Osteoblast (primary cell): ENCODE measurements at regions not wholly inside any gene's neighbourhood (a gene's known extent, or its start where the extent isn't known, plus 50 kb on each side); places are given as distances from the start of the nearest gene placed in this dataset.

Experiments
- DNase-seq: peaks from one replicate; pipeline ENCODE4 v3.0.0; 2011; ENCODE audit warnings: low spot score, mixed read lengths; ENCODE audit not compliant: insufficient read length; ENCODE audit errors: missing footprints
- H2AFZ ChIP-seq: 2 replicates; pipeline ENCODE4 v1.6.0; 2011; ENCODE audit warnings: mild to moderate bottlenecking, low read length
- H3K27ac ChIP-seq: 2 replicates; pipeline ENCODE4 v1.5.1; 2011; ENCODE audit warnings: mild to moderate bottlenecking, low read depth, low read length, moderate library complexity
- H3K27me3 ChIP-seq: 2 replicates; pipeline ENCODE4 v1.6.0; 2012; ENCODE audit warnings: mild to moderate bottlenecking, control low read depth, inconsistent platforms, low read length, moderate library complexity; ENCODE audit not compliant: insufficient read depth
- H3K36me3 ChIP-seq: 2 replicates; pipeline ENCODE4 v1.5.1; 2011; ENCODE audit warnings: mild to moderate bottlenecking, low read length, control low read depth, moderate library complexity; ENCODE audit not compliant: insufficient read depth
- H3K4me1 ChIP-seq: 2 replicates; pipeline ENCODE4 v1.5.1; 2011; ENCODE audit warnings: mild to moderate bottlenecking, low read length, control low read depth, moderate library complexity; ENCODE audit not compliant: insufficient read depth
- H3K4me2 ChIP-seq: 2 replicates; pipeline ENCODE4 v1.6.0; 2011; ENCODE audit warnings: mild to moderate bottlenecking, low read length; ENCODE audit not compliant: insufficient read depth
- H3K4me3 ChIP-seq: fragments of 200-600 bp; sonication (generic); 3 replicates; pipeline ENCODE4 v1.5.1; 2012; ENCODE audit warnings: mild to moderate bottlenecking, low read length, inconsistent platforms; ENCODE audit not compliant: insufficient read depth
- H3K79me2 ChIP-seq: 2 replicates; pipeline ENCODE4 v1.6.0; 2012; ENCODE audit warnings: mild to moderate bottlenecking, low read length, control low read depth, inconsistent platforms; ENCODE audit not compliant: insufficient read depth
- H3K9me3 ChIP-seq: 2 replicates; pipeline ENCODE4 v1.5.1; 2011; ENCODE audit warnings: low read depth, low read length, control low read depth
- H4K20me1 ChIP-seq: 2 replicates; pipeline ENCODE4 v1.6.0; 2012; ENCODE audit warnings: mild to moderate bottlenecking, low read length, control low read depth; ENCODE audit not compliant: insufficient read depth
- CTCF ChIP-seq: IDR thresholded peaks from 2 replicates; pipeline ENCODE4 v1.5.1; 2011; ENCODE audit warnings: mild to moderate bottlenecking, low read depth, low read length, moderate library complexity; ENCODE audit errors: extremely low read depth

GRCh38 chr18:37958499-37958898, 392.9 kb upstream of the CELF4 start:
- no peak overlapping the region for H3K4me3 ChIP-seq
- no peaks in the 10 kb centered on the region for H3K79me2 ChIP-seq
- DNase-seq, result no peak
- H3K36me3 ChIP-seq, result no peaks in the 10 kb centered on the region
- H2AFZ ChIP-seq, result no peak overlapping the region
- no peaks in the 10 kb centered on the region for H4K20me1 ChIP-seq
- no peaks in the 10 kb centered on the region for H3K4me1 ChIP-seq
- H3K27me3 ChIP-seq, result no peaks in the 10 kb centered on the region
- no peak for TF ChIP-seq CTCF
- no peak overlapping the region for H3K4me2 ChIP-seq
- H3K27ac ChIP-seq, result no peak overlapping the region
- peaks cover 3% of the 10 kb centered on the region for H3K9me3 ChIP-seq

- H3K9me3 ChIP-seq, result peaks cover 3% of the 10 kb centered on the region
- no peak for TF ChIP-seq CTCF
- no peak overlapping the region for H3K4me2 ChIP-seq
- DNase-seq, result no peak
- H3K4me3 ChIP-seq, result no peak overlapping the region
- H2AFZ ChIP-seq, result no peak overlapping the region
- H3K27ac ChIP-seq, result no peak overlapping the region
- no peaks in the 10 kb centered on the region for H3K27me3 ChIP-seq
- H3K36me3 ChIP-seq, result no peaks in the 10 kb centered on the region
- H3K79me2 ChIP-seq, result no peaks in the 10 kb centered on the region
- H4K20me1 ChIP-seq, result no peaks in the 10 kb centered on the region
- H3K4me1 ChIP-seq, result no peaks in the 10 kb centered on the region
Measured at GRCh38 chr18:37956902-37957301, 391.3 kb upstream of the CELF4 start.

DNA sequence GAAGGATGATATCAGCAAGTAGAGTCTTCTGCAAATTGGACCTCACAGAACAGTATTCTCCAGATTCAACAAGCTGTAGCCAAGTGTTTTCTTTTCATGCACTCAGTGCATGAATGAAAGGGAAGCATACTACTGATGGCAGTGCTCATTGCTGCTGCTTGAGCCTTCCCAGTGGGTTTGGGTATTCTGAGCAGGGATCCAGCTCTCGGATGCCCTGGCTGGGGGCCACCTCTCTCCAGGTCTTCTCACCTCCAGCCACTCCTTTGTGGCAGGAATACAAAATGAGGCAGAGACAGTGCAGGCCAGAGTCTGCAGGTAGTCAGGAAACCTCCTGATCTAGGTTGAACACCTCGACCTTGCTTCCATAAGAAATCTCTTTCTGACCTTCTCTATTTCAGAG, 390.4 kb upstream of the CELF4 start:
- no peak overlapping the region for H3K4me2 ChIP-seq
- no peaks in the 10 kb centered on the region for H4K20me1 ChIP-seq
- H3K4me3 ChIP-seq, result no peak overlapping the region
- H2AFZ ChIP-seq, result no peak overlapping the region
- no peaks in the 10 kb centered on the region for H3K79me2 ChIP-seq
- H3K4me1 ChIP-seq, result no peaks in the 10 kb centered on the region
- DNase-seq, result no peak
- H3K27ac ChIP-seq, result no peak overlapping the region
- H3K9me3 ChIP-seq, result peaks cover 3% of the 10 kb centered on the region
- no peaks in the 10 kb centered on the region for H3K36me3 ChIP-seq
- H3K27me3 ChIP-seq, result no peaks in the 10 kb centered on the region
- TF ChIP-seq CTCF, result no peak

- TF ChIP-seq CTCF, result no peak
- no peaks in the 10 kb centered on the region for H3K79me2 ChIP-seq
- H3K27me3 ChIP-seq, result no peaks in the 10 kb centered on the region
- H3K27ac ChIP-seq, result no peak overlapping the region
- no peak for DNase-seq
- H2AFZ ChIP-seq, result no peak overlapping the region
- no peaks in the 10 kb centered on the region for H3K36me3 ChIP-seq
- no peaks in the 10 kb centered on the region for H3K4me1 ChIP-seq
- peaks cover 3% of the 10 kb centered on the region for H3K9me3 ChIP-seq
- no peak overlapping the region for H3K4me3 ChIP-seq
- H3K4me2 ChIP-seq, result no peak overlapping the region
- no peaks in the 10 kb centered on the region for H4K20me1 ChIP-seq
Measured at GRCh38 chr18:37955201-37955600, 389.6 kb upstream of the CELF4 start.
